RWPE1 (cell line): ENCODE measurements at regions not wholly inside any gene's neighbourhood (a gene's known extent, or its start where the extent isn't known, plus 50 kb on each side); places are given as distances from the start of the nearest gene placed in this dataset.

ENCODE experiments used
- CTCF ChIA-PET: fragments of 350-600 bp; sonication (Branson Sonifier 250); formaldehyde crosslinking; extraction: SDS; loops from one replicate; lab custom pipeline; 2021; lab: Yijun Ruan, JAX
- POLR2A ChIA-PET: fragments of 400-600 bp; formaldehyde crosslinking; extraction: SDS; loops from one replicate; lab custom pipeline; 2020; ENCODE audit warnings: antibody characterized with exemption; ENCODE audit not compliant: low non-redundant PET; lab: Yijun Ruan, JAX
- DNase-seq: peaks from one replicate; pipeline ENCODE4 v3.0.0; 2012; ENCODE audit warnings: low spot score
- H3K27ac ChIP-seq: fragments of 450-650 bp; 2 replicates; pipeline ENCODE4 v1.5.1; 2017
- CTCF ChIP-seq: fragments of 450-650 bp; conservative IDR thresholded peaks from 2 replicates; pipeline ENCODE4 v1.5.1; 2017; ENCODE audit warnings: low read depth, mild to moderate bottlenecking

GRCh38 chr3:81394651-81395524 is 366.6 kb downstream of the GBE1 start:
- ChIA-PET CTCF (no interaction called here), POLR2A (no interaction called here)
- no peak overlapping the region for H3K27ac ChIP-seq
- no peak for DNase-seq
- TF ChIP-seq CTCF: no peak

- POLR2A ChIA-PET: no interaction called here
- no peak for TF ChIP-seq CTCF
- no peak overlapping the region for H3K27ac ChIP-seq
- CTCF ChIA-PET: no interaction called here
- no peak for DNase-seq
Measured at GRCh38 chr3:81393251-81393650, 368.2 kb downstream of the GBE1 start.

- ChIA-PET POLR2A (no interaction called here), CTCF (no interaction called here)
- TF ChIP-seq CTCF: no peak
- H3K27ac ChIP-seq: no peak overlapping the region
- DNase-seq: no peak
Measured at GRCh38 chr3:81390796-81391195, 370.6 kb downstream of the GBE1 start.

- H3K27ac ChIP-seq: no peak overlapping the region
- no peak for TF ChIP-seq CTCF
- ChIA-PET POLR2A (no interaction called here), CTCF (no interaction called here)
- no peak for DNase-seq
Measured at GRCh38 chr3:81388191-81388590, 373.3 kb downstream of the GBE1 start.

- ChIA-PET POLR2A (no interaction called here), CTCF (no interaction called here)
- no peak for TF ChIP-seq CTCF
- DNase-seq: no peak
- H3K27ac ChIP-seq: no peak overlapping the region
Measured at GRCh38 chr3:81382470-81382869, 379.0 kb downstream of the GBE1 start.

- no peak overlapping the region for H3K27ac ChIP-seq
- ChIA-PET CTCF (no interaction called here), POLR2A (no interaction called here)
- TF ChIP-seq CTCF: no peak
- DNase-seq: no peak
Measured at GRCh38 chr3:81380234-81380633, 381.2 kb downstream of the GBE1 start.
